GM19351 (cell line): ENCODE measurements at regions not wholly inside any gene's neighbourhood (a gene's known extent, or its start where the extent isn't known, plus 50 kb on each side); places are given as distances from the start of the nearest gene placed in this dataset.
A peak's percentile ranks its signal among the peaks of the same experiment; 100 is the strongest.

Experiments
- ATAC-seq: cut with Tn5 transposase; IDR thresholded peaks from one replicate; pipeline ENCODE4 v1.9.1; 2021; ENCODE audit warnings: mild to moderate bottlenecking, moderate library complexity; ENCODE audit not compliant: unreplicated experiment

GRCh38 chr12:63321373-63321772 lies 170.4 kb upstream of the AVPR1A start:
- ATAC-seq = no peak

GRCh38 chr12:63319936-63320633 lies 169.1 kb upstream of the AVPR1A start:
- no peak for ATAC-seq

DNA sequence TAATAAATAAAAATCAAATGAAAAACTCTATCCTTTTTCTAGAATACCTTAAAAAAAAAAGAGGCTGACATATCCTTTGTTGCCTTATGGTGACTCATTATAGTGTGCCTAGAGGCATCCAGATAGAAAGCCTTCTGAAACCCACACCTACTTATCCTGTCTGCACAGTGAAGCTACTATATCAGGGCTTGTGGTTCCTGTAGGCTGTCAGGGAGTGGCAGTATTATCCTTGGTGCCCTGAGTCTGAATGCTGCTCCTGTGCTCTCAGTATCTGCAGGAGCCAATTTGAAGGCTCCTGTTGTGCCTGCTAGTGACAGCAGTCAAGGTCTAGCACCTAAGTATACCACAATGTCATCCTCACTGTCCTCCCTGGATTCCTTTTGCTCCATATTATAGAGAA lies 168.4 kb upstream of the AVPR1A start:
- ATAC-seq = peak; percentile 39

GRCh38 chr12:63318933-63319332 lies 167.9 kb upstream of the AVPR1A start:
- no peak for ATAC-seq

DNA sequence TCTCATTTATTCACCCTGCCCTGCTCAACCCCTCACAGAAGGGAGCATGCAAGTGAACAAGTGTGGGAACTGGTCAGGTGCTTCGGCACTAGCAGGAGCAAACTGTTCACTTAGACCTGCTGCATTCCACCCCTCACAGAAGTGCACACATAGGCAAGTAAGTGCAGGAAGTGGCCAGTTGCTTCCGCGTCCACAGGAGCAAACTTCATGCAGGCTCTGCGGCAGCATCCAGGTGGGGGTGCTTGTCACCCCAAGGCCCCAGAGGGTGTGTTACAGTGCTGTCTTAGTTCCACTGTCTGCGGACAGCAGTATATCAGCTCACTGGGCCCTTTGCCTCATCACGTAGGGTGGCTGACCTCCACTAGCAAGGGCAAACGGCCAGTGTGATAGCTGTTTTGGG lies 167.3 kb upstream of the AVPR1A start:
- no peak for ATAC-seq

GRCh38 chr12:63317880-63318279 lies 166.9 kb upstream of the AVPR1A start:
- ATAC-seq = no peak

DNA sequence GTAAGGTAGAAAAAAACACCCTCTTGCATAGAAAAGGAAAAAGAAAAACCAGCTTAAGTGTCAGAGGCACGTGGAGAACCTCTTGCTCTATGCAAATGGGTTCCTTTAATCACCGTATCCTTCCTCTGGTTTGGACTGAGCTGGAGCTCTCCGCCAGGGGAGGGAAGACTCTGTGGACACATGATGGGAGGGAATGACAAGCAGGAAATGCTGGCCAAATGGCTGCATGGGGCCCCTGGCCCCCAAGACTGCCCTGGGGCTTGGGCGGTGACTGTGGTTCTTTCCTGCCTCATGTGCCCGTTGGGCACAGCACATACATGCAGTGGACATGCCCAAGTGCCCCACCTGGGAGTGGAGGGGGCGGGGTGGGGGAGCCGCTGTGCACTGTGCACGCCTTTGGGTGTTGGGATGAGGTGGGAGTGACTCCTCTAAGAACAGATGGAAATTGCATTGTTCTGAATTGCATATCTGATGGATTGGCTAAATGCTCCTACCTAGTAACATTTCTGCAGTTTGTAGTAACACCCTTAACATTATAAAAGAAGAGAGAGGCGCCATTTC lies 166.4 kb upstream of the AVPR1A start:
- no peak for ATAC-seq

- no peak for ATAC-seq
Measured at GRCh38 chr12:63313139-63313538, 162.1 kb upstream of the AVPR1A start.

DNA sequence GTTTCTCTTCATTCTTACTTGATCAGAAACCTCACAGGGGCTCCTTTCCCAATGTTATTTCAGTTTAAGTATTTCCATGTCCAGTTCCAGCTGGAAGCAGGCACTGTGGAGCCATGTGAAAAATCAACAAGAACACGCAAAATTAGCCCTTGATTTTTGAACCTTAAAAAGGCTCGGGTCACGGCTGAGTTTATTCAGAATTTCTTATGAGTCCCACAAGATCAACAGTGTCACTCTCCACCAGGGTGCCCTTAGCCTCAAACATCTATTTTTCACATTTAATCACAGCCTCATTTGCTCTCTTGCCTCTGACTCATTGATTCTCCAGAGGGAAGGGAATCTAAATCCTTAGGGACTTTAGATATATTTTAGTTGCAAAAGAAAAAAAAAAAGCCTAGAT lies 157.7 kb upstream of the AVPR1A start:
- ATAC-seq = no peak

GRCh38 chr12:63307849-63308248 lies 156.8 kb upstream of the AVPR1A start:
- ATAC-seq = no peak

DNA sequence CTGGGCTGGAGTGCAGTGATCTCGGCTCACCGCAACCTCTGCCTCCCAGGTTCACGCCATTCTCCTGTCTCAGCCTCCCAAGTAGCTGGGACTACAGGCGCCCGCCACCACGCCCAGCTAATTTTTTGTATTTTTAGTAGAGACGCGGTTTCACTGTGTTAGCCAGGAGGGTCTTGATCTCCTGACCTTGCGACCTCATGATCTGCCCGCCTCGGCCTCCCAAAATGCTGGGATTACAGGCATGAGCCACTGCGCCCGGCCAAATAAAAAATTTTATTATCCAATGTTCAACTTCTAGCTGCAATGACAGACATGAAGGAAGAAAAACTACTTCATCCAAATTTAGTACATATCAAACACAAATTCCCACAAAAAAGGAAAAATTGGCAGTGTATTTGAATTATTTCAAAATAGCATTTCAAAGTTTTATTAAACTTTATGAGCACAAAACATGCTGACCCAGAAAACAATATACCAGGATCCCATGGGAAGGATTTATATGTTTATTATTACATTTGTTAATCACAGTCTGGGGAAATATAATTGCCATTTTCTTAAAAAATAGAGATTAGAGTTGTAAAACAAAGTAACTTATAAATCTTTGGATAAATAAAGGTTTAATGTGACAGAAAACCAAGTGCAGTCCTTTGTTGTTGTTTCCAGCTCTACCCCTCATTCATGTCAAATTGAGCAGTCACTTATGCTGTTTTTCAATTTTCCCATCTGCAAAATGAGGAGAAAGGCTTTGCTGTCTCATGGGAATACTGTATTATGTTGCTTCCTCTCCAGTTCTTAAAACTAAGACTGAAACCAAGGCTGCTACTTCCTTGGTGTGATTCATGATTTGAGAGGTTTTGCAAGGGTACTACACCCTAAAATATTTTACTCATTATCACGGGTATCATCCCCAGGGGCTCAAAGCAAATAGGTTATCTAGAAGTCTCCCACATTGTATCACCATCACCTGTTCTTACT lies 155.2 kb upstream of the AVPR1A start:
- ATAC-seq = no peak

DNA sequence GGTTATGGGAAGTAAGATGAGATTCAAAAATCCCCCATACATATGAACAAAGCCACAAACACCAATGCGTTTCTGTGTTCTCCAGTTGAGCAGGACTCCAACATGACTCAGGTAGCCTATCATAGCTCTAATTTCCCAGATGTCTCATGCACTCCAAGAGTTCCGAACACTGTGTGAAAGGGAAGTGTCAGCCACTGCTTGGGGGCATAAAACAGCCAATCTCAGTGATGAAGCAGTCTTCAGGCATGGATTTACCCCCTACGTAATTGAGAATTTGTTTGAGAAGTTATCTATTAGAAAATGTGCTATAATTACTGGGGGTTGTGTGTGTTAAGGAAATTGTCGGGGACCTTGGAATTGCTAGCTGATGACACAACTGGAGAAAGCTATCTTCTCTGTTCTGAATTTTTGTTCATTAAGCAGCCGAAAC lies 153.9 kb upstream of the AVPR1A start:
- no peak for ATAC-seq

DNA sequence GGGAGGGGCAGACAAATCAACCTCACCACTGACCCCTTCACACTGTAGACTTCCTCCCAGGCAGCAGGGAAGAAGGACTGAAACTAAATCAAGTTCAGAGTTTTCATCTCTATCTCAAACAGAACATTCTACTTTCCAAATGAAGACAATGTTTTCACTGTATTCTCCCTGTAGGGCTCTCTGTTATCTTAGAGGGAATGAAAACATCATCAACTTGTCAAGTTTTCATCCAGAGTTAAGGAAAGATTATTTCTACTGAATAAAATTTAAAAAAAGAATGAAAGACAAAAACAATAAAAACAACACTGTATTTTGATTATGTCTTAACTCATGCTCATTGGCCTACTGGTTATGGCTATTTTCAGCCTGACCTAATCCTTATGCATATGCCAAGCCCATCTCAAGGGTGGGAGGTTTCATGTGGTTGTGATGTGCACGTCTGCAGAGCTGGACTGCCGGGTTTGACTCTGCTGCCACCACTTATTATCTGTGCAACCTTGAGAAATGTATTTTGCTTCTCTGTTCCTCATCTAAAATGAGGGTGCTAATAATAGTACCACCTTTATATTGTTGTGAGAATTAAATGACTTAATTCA lies 152.0 kb upstream of the AVPR1A start:
- peak; percentile 12 for ATAC-seq

DNA sequence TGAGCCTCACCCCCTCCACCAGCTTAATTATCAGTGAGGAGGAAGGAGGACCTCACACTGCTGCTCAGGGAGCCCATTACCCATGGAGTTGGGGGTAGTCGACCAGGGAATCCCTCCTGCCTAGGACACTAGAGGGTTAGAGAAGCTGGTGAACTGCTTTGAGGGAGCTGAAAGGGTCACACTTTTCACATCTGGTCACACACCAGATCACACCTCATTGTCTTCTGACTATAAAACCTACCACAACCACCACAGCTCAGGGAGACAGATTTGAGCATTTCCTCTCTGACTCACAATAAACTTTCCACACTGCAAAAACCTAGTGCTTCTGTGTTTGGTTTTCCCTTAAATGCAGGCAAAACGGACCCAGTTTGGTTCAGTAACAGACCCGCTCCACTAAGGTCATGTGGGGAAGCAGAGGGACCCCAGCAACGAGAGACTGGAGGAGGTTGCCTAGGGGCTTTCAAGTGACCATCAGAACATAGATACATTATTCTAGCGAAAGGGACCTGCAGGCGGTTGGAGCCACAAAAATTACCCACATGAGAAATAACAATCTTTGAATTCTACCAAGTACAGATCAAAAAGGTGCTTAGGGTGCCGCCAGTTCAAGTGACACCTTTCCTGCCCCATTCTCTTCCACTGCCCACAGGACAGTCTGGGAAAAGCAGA lies 151.4 kb upstream of the AVPR1A start:
- peak; percentile 72 for ATAC-seq

DNA sequence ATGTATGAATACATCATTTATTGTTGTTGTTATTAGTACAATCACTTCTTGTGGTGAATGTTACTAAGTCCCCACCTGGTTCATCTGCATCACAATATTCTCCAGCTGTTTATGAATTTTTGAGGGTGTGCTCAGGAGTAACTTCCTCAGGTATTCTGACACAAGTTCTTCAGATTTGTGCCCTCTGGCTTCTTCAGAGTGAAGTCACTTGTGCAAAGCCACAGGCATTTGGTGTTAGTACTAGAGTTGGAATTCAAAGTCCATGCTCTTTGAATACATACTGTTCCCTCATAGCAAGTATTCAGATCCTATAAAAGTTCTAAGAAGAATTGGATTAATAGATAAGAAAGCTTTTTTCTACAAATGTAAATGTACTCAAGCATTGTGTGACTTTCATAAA lies 150.3 kb upstream of the AVPR1A start:
- no peak for ATAC-seq

GRCh38 chr12:63298386-63298930 lies 147.5 kb upstream of the AVPR1A start:
- ATAC-seq = no peak

DNA sequence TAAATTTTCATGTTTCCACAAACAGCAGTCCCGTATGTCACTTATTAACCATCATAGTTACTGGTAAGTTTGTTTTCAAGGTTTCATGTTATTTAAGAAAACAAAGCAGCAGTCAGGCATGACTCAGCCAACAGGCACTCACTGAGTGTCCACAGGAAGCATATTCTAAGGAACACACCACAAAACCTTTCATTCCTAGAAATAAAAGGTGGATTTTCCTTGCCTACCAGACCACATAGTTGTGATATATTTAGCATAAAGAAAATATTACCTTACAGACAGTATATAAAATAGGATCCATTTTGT lies 143.3 kb upstream of the AVPR1A start:
- no peak for ATAC-seq

GRCh38 chr12:63292471-63293221 lies 141.6 kb upstream of the AVPR1A start:
- no peak for ATAC-seq

DNA sequence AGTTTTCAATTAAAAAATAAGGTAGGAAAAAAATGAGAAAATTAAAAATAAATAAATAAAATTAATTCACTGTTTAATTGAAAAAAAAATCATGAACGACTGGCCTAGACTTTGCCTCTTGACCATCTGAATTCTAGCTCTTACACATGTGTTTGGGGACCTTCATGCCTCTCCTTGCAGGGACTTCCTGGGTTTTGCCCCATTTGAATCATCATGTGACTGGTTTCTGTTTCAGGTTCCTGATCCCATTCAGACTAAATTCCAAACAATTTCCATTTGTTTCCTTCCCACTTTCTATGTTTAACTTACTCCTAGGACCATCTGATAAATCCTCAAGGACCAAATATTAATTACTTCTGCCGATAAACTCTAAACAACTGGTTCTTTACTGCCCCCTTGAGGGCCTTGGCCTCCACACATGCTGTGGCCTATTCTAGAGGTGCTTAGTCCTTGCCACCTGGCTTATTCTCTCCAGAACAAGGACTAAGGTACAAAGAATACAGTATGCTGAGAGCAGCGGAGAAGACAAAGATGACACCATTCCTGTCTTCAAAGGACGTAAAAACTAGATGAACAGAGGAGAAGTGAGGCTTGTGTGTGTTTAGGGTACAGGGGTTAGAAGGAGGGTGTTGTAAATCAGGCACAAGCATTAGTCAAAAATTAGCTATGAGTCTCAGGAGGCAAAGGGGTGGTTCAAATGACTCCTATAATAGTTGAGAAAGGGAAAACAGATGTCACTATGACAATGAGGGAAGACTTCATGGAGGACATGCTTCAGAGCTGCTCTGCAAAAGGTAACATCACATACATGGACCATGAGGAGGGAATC lies 125.8 kb upstream of the AVPR1A start:
- peak; percentile 96 for ATAC-seq
